DMS79 (cell line): ENCODE measurements at regions not wholly inside any gene's neighbourhood (a gene's known extent, or its start where the extent isn't known, plus 50 kb on each side); places are given as distances from the start of the nearest gene placed in this dataset.

Experiments used
- DNase-seq: peaks from one replicate; lab custom pipeline; 2025; lab: John Stamatoyannopoulos, UW

DNA sequence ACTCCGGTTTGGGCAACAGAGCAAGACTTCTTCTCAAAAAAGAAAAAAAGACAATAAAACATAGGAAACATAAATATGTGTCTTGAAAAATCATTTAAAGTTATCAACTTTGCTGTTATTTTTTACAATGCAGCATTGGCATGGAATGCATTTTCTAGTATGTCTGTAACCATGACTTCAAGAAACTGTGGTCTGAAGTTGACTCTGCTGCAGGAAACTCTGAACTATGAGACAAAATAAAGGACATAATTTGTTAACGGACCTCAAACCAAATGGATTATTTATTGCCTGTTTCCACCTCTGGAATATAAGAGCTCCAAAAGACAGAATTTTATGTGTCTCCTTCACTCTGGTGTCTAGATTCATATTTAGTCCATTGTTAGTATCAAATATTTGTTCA is 79.1 kb downstream of the TRIB2 start:
- DNase-seq: no peak

DNA sequence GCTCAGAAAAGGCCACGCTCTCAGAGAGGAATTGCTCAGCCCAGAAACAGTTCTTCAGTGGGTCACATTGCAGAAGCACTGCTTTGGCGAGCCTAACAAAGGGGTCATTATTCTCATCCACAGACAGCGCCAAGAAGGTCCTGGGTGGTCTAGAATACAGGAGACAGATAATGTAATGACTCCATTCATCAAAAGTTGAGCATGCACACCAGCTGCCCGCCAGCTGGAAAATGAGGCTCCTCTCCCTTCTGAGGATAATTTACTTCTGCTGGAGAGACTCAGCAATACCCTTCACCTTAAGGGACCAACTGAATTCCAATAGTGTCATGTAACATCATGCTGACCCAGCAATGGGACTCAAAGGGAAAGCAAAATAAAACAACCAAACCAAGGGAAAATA is 79.9 kb downstream of the TRIB2 start:
- no peak for DNase-seq

DNA sequence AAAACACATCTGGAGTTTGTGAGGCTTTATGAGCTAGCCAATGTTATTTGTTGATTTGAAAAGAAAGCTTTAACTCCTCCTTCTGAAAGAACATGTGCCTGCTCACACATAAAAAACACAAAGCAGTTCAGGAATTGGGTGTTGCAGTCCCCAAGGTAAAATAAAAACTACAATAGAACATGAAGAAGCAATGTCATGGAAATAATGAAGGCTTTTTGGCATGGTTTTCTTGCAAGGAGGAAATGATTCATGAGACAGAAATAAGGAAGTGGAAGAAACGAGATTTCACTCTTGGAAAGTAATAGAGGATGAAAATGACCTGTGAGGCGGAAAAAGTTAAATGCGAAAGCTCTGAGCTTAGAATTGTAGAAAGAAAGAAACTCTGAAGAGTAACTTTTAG is 81.1 kb downstream of the TRIB2 start:
- DNase-seq: no peak

DNA sequence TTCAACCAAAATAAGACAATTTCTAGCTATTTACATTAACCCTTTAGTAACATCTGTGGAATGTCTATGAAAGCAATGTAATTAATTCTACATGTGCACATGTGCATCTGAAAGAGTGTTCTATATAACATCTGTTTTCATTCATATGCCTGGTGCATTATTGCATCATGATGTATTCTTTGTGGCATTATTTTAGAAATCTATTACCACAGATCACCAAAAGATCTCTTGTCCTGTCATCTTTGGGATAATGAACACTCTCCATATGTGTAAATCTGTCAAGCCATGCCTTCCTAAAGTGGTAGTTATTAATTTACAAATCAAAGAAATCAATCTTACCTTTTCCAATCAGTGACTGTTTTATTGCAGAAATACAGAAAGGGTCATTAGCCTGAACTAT is 86.9 kb downstream of the TRIB2 start:
- no peak for DNase-seq

DNA sequence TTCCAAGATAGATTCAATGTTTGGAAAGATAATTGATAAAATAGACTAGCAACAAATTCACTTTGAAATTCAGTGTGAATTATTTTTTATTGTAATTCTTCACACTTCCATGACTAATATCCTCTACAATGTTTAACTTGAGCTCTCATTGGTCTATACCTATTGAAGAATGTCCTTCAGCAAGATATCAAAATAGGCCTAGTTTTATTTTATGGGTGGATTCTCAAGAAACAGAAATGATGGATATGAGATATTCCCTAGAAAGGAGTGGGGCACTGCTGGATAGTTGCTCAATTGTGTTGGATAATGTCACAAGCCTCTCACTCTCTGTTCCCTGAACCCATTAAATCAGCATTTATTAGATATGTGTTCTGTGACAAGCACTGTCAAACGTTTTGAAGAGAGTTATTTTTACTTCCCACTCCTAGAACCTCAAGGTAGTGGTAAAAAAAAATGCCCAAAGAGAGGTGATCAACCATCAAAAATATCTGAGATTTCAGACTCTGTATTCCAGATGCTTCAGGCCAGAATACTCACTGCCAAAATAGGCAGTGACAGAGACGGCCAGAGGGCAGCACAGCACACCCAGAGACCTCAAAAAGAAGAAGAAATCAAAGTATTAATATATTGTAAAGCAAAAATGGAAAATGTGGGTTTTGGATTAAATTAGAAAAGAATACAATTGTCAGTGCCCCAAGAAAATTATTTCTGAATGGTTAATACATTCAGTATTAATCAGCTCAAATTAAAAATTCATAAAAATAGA is 87.5 kb downstream of the TRIB2 start:
- DNase-seq: no peak

DNA sequence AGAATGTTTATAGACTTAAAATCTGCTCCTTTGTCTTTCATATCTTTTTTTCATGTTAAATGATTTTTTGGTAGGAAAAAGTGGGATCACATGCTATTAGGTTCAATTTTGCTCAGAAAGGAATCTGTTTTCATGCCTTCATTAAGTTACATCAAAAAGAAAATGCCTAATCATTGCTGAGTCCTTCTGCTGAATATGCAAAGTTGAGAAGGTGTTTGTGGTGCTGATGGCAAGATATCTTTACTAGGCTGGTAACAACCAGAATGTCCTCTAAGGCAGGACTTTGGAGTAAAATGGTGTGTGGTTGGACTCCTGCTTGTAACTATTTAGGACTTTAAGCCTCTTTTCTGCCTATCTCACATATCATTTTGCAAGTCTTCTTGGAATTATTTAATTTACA is 88.3 kb downstream of the TRIB2 start:
- no peak for DNase-seq

DNA sequence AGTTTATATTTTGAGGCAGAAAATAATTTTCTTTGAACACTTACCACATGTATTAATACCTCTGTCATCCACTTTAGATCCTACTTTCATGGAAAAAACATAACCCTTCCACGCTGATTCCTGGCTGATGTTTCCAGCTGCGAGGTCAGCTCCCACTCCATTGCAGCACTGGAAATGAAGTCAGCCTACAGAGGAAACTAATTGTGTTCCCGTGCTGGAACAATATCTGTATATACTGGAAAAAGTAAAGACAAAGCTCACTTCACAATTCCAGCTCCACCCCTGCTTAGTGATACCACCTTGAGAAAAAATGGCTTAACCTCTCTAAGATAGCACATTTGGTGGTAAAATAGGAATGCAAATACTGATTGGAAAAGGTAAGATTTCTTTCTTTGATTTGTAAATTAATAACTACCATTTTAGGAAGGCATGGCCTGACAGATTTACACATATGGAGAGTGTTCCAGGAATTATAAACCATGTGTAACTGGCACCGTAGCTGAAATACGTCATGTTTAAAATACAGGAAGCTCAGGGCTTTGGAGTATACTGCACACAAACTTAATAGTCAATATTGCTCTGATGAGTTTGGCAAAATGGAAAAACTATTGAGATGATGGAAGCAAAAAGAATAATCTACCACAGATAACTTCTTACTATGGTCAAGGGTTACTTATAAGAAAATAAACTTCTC is 90.0 kb downstream of the TRIB2 start:
- DNase-seq: no peak

DNA sequence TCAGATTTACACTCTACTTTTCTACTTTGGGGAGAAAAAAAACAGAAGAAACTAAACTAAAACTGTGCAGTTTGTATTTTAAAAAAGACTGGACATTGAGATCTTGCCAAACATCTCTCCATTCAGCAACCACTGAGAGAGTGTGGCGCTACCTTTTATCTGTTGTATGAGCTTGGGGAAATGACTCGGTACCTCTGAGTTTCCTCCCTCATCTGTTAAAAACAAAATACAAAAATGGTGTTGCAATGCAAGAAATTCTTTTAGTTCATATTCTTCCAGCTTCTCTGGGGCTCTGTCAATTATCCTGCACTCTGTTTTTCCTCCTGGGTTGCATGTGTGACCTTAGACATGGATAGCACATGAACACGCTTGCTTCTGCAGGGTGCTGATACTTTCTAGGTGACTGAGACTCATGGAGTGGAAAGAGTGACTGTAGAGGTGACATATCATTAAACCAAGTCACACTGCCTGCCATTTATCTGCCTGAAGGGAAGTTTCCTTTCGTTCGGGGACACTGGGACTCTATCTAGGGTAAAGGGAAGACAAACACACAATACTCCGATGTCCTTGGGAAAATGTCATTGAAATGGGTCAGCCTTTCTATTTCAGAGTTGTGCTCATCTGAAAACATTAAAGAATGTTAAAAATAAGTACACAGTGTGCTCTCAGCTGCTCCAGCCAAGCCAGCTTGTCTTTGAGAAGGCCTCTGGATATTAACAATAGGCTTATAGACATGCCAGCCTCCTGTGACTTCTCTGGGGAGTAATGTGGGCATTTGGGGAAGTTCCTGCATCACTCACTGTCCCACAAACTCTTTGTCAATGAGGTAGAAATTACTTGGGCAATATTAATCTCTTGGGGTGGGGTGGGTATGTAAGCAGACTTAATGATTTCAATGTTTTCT is 91.4 kb downstream of the TRIB2 start:
- no peak for DNase-seq

DNA sequence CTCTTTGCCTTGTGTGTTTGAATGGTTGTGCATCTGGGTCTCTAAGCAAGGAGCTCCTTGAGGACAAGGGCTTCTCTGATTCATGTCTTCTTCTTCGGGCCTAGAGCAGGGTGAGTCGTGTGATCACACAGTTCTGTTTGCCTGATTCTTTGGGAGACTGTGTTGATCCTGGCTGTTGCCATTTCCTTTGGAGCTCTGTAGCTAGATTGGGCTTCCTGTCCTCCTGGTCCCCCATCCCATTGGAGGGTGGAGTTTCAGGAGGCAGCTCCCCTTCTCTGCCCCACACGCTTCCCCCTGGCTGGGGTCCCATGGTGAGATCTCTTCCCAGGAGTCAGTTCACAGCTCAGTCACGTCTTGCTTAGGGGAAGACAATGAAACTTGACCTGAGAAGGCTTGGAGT is 92.8 kb downstream of the TRIB2 start:
- no peak for DNase-seq

DNA sequence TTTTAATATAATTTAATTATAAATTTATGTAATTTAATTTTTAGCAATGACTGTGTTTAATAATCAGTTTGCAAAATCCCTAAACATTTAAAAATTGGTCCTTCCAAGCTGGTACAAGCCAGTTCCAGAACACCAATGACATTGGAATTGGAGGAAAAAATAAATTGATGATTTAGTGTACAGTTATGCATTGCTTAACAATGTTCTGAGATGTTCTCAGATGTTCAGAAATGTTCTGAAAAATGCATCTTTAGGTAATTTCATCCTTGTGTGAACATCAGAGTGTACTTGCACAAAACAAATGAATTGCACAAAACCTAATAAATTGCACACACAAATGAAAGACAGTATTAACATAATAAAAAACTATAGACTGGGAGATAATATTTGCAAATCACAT is 95.2 kb downstream of the TRIB2 start:
- DNase-seq: no peak

DNA sequence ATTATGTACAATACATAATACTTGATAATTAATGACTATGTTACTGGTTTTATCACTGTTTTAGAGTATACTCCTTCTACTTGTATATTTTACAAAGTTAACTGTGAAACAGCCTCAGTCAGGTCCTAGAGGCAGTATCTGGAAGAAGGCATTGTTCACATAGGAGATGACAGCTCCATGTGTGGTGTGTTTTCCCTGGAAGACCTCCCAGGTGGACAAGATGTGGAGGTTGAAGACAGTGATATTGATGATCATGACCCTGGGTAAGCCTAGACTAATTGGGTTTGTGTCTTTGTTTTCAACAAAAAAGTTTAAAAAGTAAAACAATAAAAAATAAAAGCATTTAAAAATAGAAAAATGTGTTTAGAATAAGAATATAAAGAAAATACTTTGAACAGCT is 96.4 kb downstream of the TRIB2 start:
- no peak for DNase-seq

DNA sequence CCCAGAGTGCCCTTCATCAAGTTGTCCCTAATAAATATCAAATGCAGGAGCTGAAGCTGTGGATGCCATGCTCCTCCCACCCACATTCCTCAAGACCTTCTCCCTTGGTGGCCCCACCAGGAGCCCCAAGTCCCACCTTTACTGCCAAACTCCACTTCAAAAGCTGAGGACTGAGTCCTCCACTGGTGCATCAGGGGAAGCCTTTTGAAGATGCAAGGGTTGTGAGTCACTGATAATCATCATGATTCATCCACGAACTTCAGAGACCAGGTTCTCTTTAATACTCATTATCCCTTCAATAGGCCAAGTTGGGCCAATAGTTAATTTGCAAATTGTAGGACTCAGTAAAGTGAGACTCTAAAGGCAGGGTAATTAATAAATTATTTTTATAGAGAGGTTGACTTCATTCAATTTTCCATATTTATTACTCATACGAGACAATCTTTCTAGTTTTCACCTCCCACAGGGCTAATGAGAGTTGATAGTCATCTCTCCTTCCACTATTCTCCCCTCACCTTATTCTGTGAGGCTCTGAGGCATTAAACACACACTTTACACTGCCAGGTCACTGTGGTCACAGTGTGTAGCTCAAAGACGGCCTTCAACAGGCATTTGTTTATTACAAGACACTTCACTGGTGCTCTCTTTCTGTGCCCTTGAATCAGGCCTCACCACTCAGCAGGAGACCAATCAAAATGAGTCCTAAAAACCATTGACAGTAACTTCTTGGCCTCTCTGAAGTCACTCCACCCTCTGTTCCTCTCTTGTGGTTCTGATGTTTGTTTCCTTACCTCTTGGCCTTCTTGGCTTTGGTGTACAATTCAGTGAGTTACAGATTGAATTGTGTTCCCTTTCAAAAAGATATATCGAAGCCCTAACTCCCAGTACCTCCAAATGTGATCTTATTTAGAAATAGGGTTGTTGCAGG is 99.9 kb downstream of the TRIB2 start:
- no peak for DNase-seq

DNA sequence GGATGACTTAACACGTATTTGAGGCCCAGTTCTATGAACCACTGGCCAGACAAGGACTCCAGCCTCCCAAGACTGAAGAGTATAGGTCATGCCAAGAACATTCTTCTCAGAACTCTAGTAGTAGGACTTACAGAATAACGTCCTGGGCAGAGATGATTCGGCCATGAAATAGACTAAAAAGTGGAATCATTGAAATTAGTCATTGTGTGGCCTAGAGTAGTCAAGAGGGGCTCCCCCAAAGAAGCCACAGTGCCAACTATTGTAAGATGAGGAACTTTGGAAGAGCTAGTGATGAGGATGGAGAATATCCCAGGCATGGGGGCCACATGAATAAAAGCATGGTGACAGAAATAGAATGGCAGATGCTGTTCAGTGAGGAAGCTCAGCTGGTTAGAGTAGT is 101.1 kb downstream of the TRIB2 start:
- DNase-seq: no peak

DNA sequence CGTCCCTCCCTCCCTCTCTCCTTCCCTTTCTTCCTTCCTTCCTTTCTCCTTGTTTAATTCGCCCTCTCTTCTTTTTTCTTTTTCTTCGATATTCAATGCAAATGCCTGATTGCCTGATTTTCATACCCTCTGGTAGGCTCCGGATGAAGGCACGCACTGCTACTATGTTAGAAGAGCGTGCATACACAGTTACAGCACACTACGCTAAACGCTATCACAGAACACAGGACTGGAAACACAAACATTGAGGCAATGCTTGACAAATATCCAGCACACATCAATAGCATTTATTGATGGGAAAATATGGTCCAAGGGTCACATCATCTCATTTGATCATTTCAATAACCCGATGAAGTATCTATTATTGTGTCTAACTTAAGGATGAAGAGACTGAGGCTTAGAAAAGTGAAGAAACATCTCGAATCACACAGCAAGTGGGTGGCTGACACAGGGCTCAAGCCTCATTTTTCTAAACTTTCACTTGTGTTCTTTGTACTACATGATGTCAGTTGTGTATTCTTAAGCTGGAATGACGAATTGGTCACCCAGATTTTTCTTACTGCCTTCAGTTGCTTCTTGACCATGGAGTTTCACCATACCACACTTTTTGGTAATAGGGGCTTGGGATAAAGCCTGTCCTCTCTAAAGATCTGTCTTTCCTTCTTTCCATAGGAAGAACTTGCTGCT is 101.8 kb downstream of the TRIB2 start:
- no peak for DNase-seq

DNA sequence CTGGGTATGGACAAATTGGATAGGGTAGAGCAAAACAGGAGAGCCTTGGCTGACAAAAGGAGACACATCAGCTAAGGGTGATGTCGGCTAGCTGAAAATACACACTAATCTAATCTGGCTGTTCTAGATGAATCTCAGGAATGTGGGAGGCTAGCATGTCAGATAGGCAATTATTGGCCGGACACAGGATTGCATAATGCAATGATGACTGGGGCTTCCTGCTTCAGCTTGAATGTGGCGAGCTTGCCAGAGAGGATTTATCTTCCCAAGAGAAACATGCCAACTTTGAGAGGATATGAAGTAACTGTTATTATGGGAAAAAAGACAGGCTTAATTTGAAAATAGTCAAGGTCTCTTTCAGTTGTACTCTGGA is 102.4 kb downstream of the TRIB2 start:
- no peak for DNase-seq

DNA sequence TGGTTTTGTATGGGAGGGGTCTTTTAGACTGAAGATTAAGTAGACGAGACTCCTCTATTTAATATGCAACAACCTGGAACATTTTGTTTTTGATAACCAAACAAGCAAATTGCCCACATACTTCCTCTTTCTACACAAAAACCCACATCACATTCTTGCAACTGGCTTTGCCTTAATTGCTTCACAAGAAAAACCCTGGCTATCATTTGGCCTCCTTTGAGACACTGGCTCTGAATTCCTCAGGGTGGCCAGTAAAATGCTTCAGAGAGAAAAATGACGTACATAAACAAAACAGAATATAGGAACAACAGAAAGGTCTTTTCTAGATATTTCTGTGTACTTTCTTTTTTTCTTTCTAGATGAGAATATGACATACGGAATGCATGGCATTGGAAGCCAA is 103.0 kb downstream of the TRIB2 start:
- DNase-seq: no peak

DNA sequence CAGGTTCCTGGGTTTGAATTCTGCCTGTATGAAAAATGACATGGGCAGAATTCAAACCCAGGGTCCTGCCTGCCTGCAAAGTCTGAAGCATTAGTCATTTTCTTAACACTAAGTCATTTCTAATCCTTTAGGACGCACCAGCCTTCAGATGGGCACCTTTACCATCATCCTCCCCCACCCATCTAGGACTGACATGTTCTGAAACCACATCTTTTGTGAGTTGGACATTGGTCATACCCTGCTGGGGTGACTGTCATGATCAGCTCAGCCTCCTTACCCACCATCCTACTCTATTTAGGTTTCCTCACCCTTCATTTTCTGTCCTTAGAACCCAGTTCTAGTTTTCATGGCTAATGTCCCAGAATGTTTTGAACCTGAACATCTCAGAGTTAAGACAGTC is 104.9 kb downstream of the TRIB2 start:
- DNase-seq: no peak

DNA sequence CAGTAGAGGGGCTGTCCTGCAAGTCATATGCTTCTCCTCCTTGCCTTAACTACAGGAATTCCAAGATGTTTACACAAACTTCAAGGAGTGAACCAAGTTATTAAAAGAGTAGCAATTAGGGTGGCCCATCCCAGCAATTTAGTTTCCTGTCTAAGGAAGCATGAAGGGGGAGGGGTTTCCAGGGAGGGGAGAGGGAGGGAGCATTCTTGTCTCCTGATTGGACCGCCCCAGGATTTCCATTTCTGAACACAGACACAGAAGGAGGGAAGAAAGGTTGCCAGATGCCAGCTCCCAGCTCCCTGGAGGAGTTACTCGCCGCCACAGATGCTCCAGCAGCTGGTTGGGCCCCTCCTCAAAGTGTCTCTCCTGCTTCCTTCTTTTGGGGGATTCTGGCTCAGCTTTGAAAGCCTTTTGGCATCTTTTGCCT is 107.6 kb downstream of the TRIB2 start:
- DNase-seq: no peak

DNA sequence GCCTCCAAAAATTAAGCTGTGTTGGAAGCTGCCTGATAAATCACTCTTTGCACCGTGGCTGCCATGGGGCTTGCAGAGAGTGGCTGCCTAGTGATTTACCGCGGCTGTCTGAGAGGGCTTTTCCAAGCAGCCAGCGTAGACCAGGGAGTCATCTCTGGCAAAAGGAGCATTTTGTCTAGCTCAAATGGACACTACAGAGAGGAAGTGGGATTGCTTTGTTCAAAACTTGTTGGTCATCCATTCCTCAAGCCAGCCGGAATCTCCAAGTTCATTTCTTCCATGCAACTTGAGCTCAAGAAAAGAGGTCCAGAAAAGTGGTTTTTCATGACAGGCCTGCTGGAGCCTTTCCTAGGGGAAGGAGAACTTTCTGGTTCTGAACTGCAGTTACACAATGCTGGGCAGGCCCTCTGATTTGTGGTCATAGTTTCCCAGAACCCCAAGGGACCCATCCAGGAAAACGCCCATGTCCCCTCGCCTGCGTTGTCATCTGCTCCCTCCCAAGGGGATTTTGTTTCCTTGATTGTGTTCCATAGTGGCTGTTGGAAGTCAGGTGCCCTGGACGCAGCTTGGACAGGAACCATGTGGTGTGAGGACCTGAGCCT is 108.1 kb downstream of the TRIB2 start:
- DNase-seq: no peak

DNA sequence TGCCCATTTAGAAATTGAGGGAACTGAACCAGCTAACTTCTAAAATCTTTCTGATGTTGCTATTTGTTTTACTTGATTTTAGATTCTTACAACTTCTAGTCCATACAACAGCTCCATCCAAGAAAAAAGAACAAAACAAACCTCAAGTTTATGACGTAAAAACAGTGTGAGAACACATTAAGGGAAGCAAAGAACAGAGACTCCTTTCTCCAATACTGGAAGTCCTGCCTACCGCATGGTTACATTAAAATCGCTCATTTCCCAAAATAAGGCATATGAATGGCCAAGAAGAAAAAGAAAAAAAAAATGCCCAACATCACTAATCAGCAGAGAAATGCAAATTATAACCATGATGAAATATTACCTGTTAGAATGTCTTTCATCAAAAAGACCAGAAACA is 110.0 kb downstream of the TRIB2 start:
- no peak for DNase-seq

DNA sequence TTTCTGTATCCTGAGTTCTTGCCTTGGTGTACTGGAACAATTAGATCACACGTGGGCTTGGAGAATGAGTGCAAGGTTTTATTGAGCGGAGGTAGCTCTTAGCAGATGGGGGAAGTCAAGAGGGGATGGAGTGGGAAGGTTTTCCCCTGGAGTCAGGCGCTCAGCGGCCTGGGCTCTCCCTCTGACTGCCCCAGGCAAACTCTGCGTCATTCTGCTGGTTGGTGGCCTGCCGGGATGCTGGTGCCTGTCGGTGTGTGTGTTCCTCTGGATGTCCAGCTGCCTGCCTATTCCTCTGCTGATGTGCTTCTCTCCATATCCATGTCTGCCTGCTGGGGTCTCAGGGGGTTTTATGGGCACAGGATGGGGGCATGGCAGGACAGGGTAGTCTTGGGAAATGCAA is 111.0 kb downstream of the TRIB2 start:
- no peak for DNase-seq
